HEK293 (cell line): ENCODE measurements at regions not wholly inside any gene's neighbourhood (a gene's known extent, or its start where the extent isn't known, plus 50 kb on each side); places are given as distances from the start of the nearest gene placed in this dataset.

ENCODE experiments used
- CTCF ChIA-PET: fragments of 350-600 bp; formaldehyde crosslinking; extraction: SDS; loops from one replicate; lab custom pipeline; 2021; ENCODE audit warnings: antibody characterized with exemption; lab: Yijun Ruan, JAX
- POLR2A ChIA-PET: fragments of 300-600 bp; formaldehyde crosslinking; extraction: SDS; loops from one replicate; lab custom pipeline; 2020; ENCODE audit warnings: antibody characterized with exemption, inconsistent platforms; lab: Yijun Ruan, JAX
- H3K27ac ChIP-seq: fragments of 200-500 bp; sonication (Bioruptor generic); 2 replicates; pipeline ENCODE4 v1.5.1; 2014; ENCODE audit warnings: low read depth, low read length, control low read depth, inconsistent platforms; ENCODE audit errors: extremely low read depth
- H3K36me3 ChIP-seq, 2 experiments: fragments of 200-500 bp in 1 of 2; sonication (Bioruptor generic) in 1 of 2; 1 replicate in 1 of 2; 2 replicates in 1 of 2; pipeline ENCODE4 v1.5.1; 2014 to 2017; ENCODE audit warnings: inconsistent platforms in 2 of 2, low read length in 2 of 2; ENCODE audit not compliant: control insufficient read depth in 2 of 2, insufficient read depth in 1 of 2
- H3K4me1 ChIP-seq: fragments of 200-500 bp; sonication (Bioruptor generic); 2 replicates; pipeline ENCODE4 v1.5.1; 2014; ENCODE audit warnings: mild to moderate bottlenecking, low read length, inconsistent platforms; ENCODE audit not compliant: control insufficient read depth, insufficient read depth
- H3K4me3 ChIP-seq: 2 replicates; pipeline ENCODE4 v1.5.1; 2011; ENCODE audit warnings: low read depth, mild to moderate bottlenecking, control low read depth, low read length, moderate library complexity
- H3K9me3 ChIP-seq: fragments of 200-500 bp; sonication (Bioruptor generic); 2 replicates; pipeline ENCODE4 v1.5.1; 2014; ENCODE audit warnings: low read depth, low read length, inconsistent platforms; ENCODE audit not compliant: control insufficient read depth, insufficient read depth
- BCL11B ChIP-seq: fragments of 450-650 bp; formaldehyde crosslinking; IDR thresholded peaks from 2 replicates; pipeline ENCODE4 v1.5.1; 2016; ENCODE audit warnings: low read depth, missing biosample characterization, missing genetic modification characterization
- EGR2 ChIP-seq: fragments of 450-650 bp; formaldehyde crosslinking; IDR thresholded peaks from 2 replicates; pipeline ENCODE4 v1.5.1; 2016; ENCODE audit warnings: low read depth, missing biosample characterization, missing genetic modification characterization
- FEZF1 ChIP-seq: fragments of 450-650 bp; formaldehyde crosslinking; IDR thresholded peaks from 2 replicates; pipeline ENCODE4 v1.5.1; 2016; ENCODE audit warnings: missing biosample characterization, missing genetic modification characterization
- KLF8 ChIP-seq: fragments of 450-650 bp; formaldehyde crosslinking; IDR thresholded peaks from 2 replicates; pipeline ENCODE4 v1.5.1; 2016; ENCODE audit warnings: missing biosample characterization, missing genetic modification characterization
- MEIS1 ChIP-seq: sonication (generic); formaldehyde crosslinking; IDR thresholded peaks from 2 replicates; pipeline ENCODE4 v1.8.1; 2022; ENCODE audit warnings: missing genetic modification reagents, mild to moderate bottlenecking, borderline replicate concordance
- YY1 ChIP-seq: fragments of 450-650 bp; formaldehyde crosslinking; IDR thresholded peaks from 2 replicates; pipeline ENCODE4 v1.5.1; 2018; ENCODE audit warnings: missing biosample characterization, missing genetic modification characterization
- ZBTB48 ChIP-seq: fragments of 450-650 bp; formaldehyde crosslinking; IDR thresholded peaks from 2 replicates; pipeline ENCODE4 v1.5.1; 2016; ENCODE audit warnings: missing biosample characterization, missing genetic modification characterization
- ZNF391 ChIP-seq: fragments of 450-650 bp; formaldehyde crosslinking; IDR thresholded peaks from 2 replicates; pipeline ENCODE4 v1.5.1; 2016; ENCODE audit warnings: low read depth, missing biosample characterization, missing genetic modification characterization, borderline replicate concordance
- ZNF48 ChIP-seq: fragments of 450-650 bp; formaldehyde crosslinking; IDR thresholded peaks from 2 replicates; pipeline ENCODE4 v1.5.1; 2016; ENCODE audit warnings: missing biosample characterization, missing genetic modification characterization
- ZNF548 ChIP-seq: fragments of 450-650 bp; formaldehyde crosslinking; IDR thresholded peaks from 2 replicates; pipeline ENCODE4 v1.5.1; 2016; ENCODE audit warnings: missing biosample characterization, missing genetic modification characterization
- ZNF561 ChIP-seq: fragments of 450-650 bp; IDR thresholded peaks from 2 replicates; pipeline ENCODE4 v1.5.1; 2018; ENCODE audit warnings: missing biosample characterization, missing genetic modification characterization, borderline replicate concordance
- ZNF610 ChIP-seq: fragments of 450-650 bp; formaldehyde crosslinking; IDR thresholded peaks from 2 replicates; pipeline ENCODE4 v1.5.1; 2016; ENCODE audit warnings: missing biosample characterization, missing genetic modification characterization, borderline replicate concordance
- ZNF624 ChIP-seq: fragments of 450-650 bp; formaldehyde crosslinking; IDR thresholded peaks from 2 replicates; pipeline ENCODE4 v1.5.1; 2017; ENCODE audit warnings: missing biosample characterization, missing genetic modification characterization
- ZNF701 ChIP-seq: fragments of 450-650 bp; formaldehyde crosslinking; IDR thresholded peaks from 2 replicates; pipeline ENCODE4 v1.5.1; 2016; ENCODE audit warnings: missing biosample characterization, missing genetic modification characterization
- ZNF707 ChIP-seq: fragments of 450-650 bp; formaldehyde crosslinking; IDR thresholded peaks from 2 replicates; pipeline ENCODE4 v1.5.1; 2016; ENCODE audit warnings: missing biosample characterization, missing genetic modification characterization
- ZNF777 ChIP-seq: fragments of 450-650 bp; formaldehyde crosslinking; IDR thresholded peaks from 2 replicates; pipeline ENCODE4 v1.5.1; 2017; ENCODE audit warnings: missing biosample characterization, missing genetic modification characterization, borderline replicate concordance
- ZSCAN16 ChIP-seq: fragments of 450-650 bp; formaldehyde crosslinking; IDR thresholded peaks from 2 replicates; pipeline ENCODE4 v1.5.1; 2016; ENCODE audit warnings: missing biosample characterization, missing genetic modification characterization
- ZSCAN23 ChIP-seq: fragments of 450-650 bp; formaldehyde crosslinking; IDR thresholded peaks from 2 replicates; pipeline ENCODE4 v1.5.1; 2016; ENCODE audit warnings: missing biosample characterization, missing genetic modification characterization
- TF ChIP-seq, protein P1 (sequence below): IDR thresholded peaks from 2 replicates; pipeline ENCODE4 v1.6.1; 2011; ENCODE audit warnings: mild to moderate bottlenecking, low read depth, low read length, borderline replicate concordance
- TF ChIP-seq, protein P2 (sequence below): fragments of 450-650 bp; formaldehyde crosslinking; IDR thresholded peaks from 2 replicates; pipeline ENCODE4 v1.5.1; 2016; ENCODE audit warnings: missing biosample characterization, missing genetic modification characterization
- TF ChIP-seq, protein P3 (sequence below): fragments of 450-650 bp; formaldehyde crosslinking; IDR thresholded peaks from 2 replicates; pipeline ENCODE4 v1.5.1; 2017; ENCODE audit warnings: missing biosample characterization, missing genetic modification characterization
- TF ChIP-seq, protein P4 (sequence below): fragments of 450-650 bp; formaldehyde crosslinking; conservative IDR thresholded peaks from 2 replicates; pipeline ENCODE4 v1.5.1; 2016; ENCODE audit warnings: low read depth, missing biosample characterization, missing genetic modification characterization
- TF ChIP-seq, protein P5 (sequence below): fragments of 450-650 bp; formaldehyde crosslinking; IDR thresholded peaks from 2 replicates; pipeline ENCODE4 v1.5.1; 2016; ENCODE audit warnings: missing biosample characterization, missing genetic modification characterization

DNA sequence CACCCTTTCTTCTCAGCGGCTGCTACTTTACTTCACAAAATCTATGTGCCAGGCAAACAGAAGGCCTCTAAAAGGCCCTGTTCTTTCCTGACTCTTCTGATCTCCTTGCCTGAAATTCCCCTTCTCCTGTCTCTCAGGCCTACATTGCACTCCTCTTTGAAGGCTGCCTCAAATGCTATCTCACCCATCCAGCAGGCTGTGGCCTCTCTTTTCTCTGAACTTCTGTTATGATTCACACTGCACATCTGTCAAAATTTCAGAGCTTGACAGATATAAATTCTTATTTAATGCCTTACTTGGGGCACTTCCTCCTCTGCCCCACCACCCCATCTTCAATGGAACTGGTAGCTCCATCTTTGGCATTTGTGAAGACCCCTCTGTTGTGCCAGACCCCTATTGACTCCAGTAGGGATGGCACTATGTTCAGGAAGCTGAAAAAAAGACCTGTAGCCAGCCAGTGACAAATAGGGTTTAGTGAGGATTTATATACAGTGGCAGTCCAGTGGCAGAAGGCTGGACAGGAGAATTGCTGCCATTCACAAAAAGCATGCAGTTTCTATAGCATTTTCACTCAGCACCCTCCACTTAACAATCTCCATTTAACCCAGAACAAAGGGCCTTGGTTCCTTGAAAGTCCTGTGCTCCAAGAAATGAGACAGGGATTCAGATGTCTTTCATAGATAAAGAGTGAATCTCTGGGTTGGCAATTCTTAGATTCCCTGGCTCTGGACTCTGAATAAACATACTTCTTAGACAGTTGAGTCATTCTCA is 415.8 kb upstream of the GRM7 start (continued):
- no peak for TF ChIP-seq ZBTB48 (tag by site-specific recombination)
- TF ChIP-seq ZNF561 (tag by site-specific recombination): no peak
- no peak for TF ChIP-seq ZSCAN23 (tag by site-specific recombination)
- TF ChIP-seq ZNF701 (tag by site-specific recombination): no peak
- TF ChIP-seq ZNF548 (tag by site-specific recombination): no peak
- no peak for TF ChIP-seq ZNF707
- TF ChIP-seq, protein P1, sequence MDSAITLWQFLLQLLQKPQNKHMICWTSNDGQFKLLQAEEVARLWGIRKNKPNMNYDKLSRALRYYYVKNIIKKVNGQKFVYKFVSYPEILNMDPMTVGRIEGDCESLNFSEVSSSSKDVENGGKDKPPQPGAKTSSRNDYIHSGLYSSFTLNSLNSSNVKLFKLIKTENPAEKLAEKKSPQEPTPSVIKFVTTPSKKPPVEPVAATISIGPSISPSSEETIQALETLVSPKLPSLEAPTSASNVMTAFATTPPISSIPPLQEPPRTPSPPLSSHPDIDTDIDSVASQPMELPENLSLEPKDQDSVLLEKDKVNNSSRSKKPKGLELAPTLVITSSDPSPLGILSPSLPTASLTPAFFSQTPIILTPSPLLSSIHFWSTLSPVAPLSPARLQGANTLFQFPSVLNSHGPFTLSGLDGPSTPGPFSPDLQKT: no peak

DNA sequence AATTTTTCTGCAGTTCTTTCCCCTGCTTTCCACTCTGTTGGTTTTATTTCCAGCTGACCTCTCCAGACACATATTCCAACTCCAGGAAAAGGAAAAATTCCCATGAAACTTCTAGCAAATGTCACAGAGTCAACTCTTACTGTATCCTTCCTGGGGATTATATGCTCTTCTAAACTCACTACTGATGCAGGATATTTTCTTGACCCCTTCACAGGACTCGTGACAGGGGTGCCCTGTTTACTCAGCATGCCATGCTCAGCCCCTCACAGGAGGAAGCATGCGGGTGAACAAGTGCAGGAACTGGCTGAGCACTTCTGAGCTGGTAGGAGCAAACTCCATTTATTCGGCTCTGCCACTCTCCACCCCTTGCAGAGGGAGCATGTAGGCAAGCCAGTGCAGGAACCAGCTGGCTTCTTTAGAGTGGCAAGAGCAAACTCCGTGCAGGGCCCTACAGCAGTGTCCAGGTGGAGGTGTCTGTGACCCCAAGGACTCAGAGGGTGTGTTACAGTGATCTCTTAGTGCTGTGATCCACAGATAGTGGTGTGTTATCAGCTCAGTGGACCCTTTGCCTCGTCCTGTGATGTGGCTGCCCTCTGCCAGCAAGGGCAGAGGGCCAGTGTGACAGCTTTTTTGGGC is 413.6 kb upstream of the GRM7 start:
- TF ChIP-seq, protein P2, sequence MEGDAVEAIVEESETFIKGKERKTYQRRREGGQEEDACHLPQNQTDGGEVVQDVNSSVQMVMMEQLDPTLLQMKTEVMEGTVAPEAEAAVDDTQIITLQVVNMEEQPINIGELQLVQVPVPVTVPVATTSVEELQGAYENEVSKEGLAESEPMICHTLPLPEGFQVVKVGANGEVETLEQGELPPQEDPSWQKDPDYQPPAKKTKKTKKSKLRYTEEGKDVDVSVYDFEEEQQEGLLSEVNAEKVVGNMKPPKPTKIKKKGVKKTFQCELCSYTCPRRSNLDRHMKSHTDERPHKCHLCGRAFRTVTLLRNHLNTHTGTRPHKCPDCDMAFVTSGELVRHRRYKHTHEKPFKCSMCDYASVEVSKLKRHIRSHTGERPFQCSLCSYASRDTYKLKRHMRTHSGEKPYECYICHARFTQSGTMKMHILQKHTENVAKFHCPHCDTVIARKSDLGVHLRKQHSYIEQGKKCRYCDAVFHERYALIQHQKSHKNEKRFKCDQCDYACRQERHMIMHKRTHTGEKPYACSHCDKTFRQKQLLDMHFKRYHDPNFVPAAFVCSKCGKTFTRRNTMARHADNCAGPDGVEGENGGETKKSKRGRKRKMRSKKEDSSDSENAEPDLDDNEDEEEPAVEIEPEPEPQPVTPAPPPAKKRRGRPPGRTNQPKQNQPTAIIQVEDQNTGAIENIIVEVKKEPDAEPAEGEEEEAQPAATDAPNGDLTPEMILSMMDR: no peak
- TF ChIP-seq BCL11B (tag by site-specific recombination) (no peak), ZNF624 (tag by site-specific recombination) (no peak), KLF8 (tag by site-specific recombination) (no peak), EGR2 (tag by site-specific recombination) (no peak), ZSCAN16 (tag by site-specific recombination) (no peak), FEZF1 (tag by site-specific recombination) (no peak), YY1 (tag by site-specific recombination) (no peak), ZNF777 (tag by site-specific recombination) (no peak), ZNF610 (no peak), MEIS1 (CRISPR knock-in tag) (no peak), ZNF48 (tag by site-specific recombination) (no peak), ZNF391 (tag by site-specific recombination) (no peak)
- TF ChIP-seq, protein P3, sequence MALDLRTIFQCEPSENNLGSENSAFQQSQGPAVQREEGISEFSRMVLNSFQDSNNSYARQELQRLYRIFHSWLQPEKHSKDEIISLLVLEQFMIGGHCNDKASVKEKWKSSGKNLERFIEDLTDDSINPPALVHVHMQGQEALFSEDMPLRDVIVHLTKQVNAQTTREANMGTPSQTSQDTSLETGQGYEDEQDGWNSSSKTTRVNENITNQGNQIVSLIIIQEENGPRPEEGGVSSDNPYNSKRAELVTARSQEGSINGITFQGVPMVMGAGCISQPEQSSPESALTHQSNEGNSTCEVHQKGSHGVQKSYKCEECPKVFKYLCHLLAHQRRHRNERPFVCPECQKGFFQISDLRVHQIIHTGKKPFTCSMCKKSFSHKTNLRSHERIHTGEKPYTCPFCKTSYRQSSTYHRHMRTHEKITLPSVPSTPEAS (tag by site-specific recombination): no peak
- TF ChIP-seq, protein P4, sequence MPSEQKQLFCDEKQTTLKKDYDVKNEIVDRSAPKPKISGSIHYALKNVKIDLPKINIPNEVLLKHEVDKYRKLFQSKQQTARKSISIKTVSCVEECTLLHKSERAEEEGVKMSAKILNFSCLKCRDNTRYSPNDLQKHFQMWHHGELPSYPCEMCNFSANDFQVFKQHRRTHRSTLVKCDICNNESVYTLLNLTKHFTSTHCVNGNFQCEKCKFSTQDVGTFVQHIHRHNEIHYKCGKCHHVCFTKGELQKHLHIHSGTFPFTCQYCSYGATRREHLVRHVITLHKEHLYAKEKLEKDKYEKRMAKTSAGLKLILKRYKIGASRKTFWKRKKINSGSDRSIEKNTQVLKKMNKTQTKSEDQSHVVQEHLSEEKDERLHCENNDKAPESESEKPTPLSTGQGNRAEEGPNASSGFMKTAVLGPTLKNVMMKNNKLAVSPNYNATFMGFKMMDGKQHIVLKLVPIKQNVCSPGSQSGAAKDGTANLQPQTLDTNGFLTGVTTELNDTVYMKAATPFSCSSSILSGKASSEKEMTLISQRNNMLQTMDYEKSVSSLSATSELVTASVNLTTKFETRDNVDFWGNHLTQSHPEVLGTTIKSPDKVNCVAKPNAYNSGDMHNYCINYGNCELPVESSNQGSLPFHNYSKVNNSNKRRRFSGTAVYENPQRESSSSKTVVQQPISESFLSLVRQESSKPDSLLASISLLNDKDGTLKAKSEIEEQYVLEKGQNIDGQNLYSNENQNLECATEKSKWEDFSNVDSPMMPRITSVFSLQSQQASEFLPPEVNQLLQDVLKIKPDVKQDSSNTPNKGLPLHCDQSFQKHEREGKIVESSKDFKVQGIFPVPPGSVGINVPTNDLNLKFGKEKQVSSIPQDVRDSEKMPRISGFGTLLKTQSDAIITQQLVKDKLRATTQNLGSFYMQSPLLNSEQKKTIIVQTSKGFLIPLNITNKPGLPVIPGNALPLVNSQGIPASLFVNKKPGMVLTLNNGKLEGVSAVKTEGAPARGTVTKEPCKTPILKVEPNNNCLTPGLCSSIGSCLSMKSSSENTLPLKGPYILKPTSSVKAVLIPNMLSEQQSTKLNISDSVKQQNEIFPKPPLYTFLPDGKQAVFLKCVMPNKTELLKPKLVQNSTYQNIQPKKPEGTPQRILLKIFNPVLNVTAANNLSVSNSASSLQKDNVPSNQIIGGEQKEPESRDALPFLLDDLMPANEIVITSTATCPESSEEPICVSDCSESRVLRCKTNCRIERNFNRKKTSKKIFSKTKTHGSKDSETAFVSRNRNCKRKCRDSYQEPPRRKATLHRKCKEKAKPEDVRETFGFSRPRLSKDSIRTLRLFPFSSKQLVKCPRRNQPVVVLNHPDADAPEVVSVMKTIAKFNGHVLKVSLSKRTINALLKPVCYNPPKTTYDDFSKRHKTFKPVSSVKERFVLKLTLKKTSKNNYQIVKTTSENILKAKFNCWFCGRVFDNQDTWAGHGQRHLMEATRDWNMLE (tag by site-specific recombination): no peak
- TF ChIP-seq, protein P5, sequence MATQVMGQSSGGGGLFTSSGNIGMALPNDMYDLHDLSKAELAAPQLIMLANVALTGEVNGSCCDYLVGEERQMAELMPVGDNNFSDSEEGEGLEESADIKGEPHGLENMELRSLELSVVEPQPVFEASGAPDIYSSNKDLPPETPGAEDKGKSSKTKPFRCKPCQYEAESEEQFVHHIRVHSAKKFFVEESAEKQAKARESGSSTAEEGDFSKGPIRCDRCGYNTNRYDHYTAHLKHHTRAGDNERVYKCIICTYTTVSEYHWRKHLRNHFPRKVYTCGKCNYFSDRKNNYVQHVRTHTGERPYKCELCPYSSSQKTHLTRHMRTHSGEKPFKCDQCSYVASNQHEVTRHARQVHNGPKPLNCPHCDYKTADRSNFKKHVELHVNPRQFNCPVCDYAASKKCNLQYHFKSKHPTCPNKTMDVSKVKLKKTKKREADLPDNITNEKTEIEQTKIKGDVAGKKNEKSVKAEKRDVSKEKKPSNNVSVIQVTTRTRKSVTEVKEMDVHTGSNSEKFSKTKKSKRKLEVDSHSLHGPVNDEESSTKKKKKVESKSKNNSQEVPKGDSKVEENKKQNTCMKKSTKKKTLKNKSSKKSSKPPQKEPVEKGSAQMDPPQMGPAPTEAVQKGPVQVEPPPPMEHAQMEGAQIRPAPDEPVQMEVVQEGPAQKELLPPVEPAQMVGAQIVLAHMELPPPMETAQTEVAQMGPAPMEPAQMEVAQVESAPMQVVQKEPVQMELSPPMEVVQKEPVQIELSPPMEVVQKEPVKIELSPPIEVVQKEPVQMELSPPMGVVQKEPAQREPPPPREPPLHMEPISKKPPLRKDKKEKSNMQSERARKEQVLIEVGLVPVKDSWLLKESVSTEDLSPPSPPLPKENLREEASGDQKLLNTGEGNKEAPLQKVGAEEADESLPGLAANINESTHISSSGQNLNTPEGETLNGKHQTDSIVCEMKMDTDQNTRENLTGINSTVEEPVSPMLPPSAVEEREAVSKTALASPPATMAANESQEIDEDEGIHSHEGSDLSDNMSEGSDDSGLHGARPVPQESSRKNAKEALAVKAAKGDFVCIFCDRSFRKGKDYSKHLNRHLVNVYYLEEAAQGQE (tag by site-specific recombination): no peak
- H3K4me3 ChIP-seq: no peak overlapping the region
- ChIA-PET CTCF (no interaction called here), POLR2A (no interaction called here)
- no peaks in the 10 kb centered on the region for H3K9me3 ChIP-seq
- no peaks in the 10 kb centered on the region for H3K36me3 ChIP-seq
- H3K27ac ChIP-seq: no peak overlapping the region
- H3K4me1 ChIP-seq: no peaks in the 10 kb centered on the region
